ENCODE measurements at regions not wholly inside any gene's neighbourhood (a gene's known extent, or its start where the extent isn't known, plus 50 kb on each side); places are given as distances from the start of the nearest gene placed in this dataset.

- POLR2A ChIA-PET, result no interaction called here
- Mint-ChIP-seq H3K27me3 (no peaks in the 10 kb centered on the region), H3K27ac (no peak overlapping the region), H3K9me3 (no peaks in the 10 kb centered on the region), H3K4me1 (no peaks in the 10 kb centered on the region), H3K4me3 (no peak overlapping the region), H3K36me3 (ENCODE audit: low read depth) (no peaks in the 10 kb centered on the region)
- CTCF ChIA-PET, result interaction anchor here (0.7 kb wide), 2 partner anchors 16 to 118 kb away, joined by 3 to 4 read pairs; no protein-coding TSS in a partner anchor
- DNase-seq, result no peak
Measured at GRCh38 chr3:152703245-152703890, 131.6 kb upstream of the P2RY1 start.

GRCh38 chr3:152706991-152707713 lies 127.8 kb upstream of the P2RY1 start:
- ChIA-PET POLR2A (no interaction called here), CTCF (no interaction called here)
- Mint-ChIP-seq H3K27ac (no peak overlapping the region), H3K36me3 (ENCODE audit: low read depth) (no peaks in the 10 kb centered on the region), H3K4me1 (no peaks in the 10 kb centered on the region), H3K27me3 (no peaks in the 10 kb centered on the region), H3K4me3 (no peak overlapping the region), H3K9me3 (no peaks in the 10 kb centered on the region)
- no peak for DNase-seq

DNA sequence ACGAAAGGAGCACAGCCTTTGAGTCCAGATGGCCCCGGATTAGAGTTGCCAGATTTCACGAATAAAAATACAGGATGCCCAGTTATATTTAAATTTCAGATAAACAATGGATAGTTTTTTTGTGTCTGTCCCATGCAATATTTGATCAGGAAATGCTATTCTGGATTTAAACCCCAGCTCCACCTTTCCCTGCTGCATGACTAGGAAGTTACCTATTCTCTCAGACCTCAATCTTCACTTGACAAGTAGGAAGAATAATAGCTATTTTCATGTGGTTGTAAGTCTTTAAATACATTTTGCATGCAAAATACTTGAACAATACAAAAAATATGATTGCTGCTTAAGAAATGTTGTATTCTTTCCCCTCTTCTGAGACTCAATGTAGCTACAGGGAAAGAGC lies 125.3 kb upstream of the P2RY1 start:
- no peak overlapping the region for H3K4me3 Mint-ChIP-seq
- no peaks in the 10 kb centered on the region for H3K9me3 Mint-ChIP-seq
- CTCF ChIA-PET, result no interaction called here
- no peaks in the 10 kb centered on the region for H3K4me1 Mint-ChIP-seq
- H3K36me3 Mint-ChIP-seq (ENCODE audit: low read depth), result no peaks in the 10 kb centered on the region
- POLR2A ChIA-PET, result no interaction called here
- H3K27me3 Mint-ChIP-seq, result no peaks in the 10 kb centered on the region
- DNase-seq, result no peak
- H3K27ac Mint-ChIP-seq, result no peak overlapping the region

DNA sequence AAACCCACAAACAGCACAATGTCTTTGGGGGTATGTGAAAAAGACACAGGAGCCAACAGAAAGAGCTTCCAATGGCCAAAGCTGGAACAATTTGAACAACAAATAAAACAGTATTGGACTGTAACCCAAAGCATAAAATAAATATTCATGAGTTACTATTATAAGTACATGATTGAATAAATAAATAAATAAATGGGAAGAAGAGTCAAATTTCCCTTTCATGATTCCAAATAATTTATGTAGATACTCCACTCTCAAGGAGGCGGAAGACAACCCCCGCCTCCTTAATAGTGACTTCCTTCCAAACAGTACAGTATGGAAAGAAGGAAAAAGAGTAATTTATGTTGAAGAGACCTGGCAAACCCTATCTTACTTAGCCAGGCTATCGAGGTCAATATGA lies 124.4 kb upstream of the P2RY1 start:
- Mint-ChIP-seq H3K27me3 (no peaks in the 10 kb centered on the region), H3K36me3 (ENCODE audit: low read depth) (no peaks in the 10 kb centered on the region), H3K4me3 (no peak overlapping the region), H3K9me3 (no peaks in the 10 kb centered on the region), H3K27ac (no peak overlapping the region), H3K4me1 (no peaks in the 10 kb centered on the region)
- CTCF ChIA-PET, result no interaction called here
- DNase-seq, result no peak
- POLR2A ChIA-PET, result no interaction called here

- no peaks in the 10 kb centered on the region for H3K4me1 Mint-ChIP-seq
- H3K27me3 Mint-ChIP-seq, result no peaks in the 10 kb centered on the region
- H3K36me3 Mint-ChIP-seq (ENCODE audit: low read depth), result no peaks in the 10 kb centered on the region
- ChIA-PET CTCF (no interaction called here), POLR2A (no interaction called here)
- no peak overlapping the region for H3K27ac Mint-ChIP-seq
- DNase-seq, result no peak
- H3K4me3 Mint-ChIP-seq, result no peak overlapping the region
- no peaks in the 10 kb centered on the region for H3K9me3 Mint-ChIP-seq
Measured at GRCh38 chr3:152713989-152714388, 120.9 kb upstream of the P2RY1 start.

DNA sequence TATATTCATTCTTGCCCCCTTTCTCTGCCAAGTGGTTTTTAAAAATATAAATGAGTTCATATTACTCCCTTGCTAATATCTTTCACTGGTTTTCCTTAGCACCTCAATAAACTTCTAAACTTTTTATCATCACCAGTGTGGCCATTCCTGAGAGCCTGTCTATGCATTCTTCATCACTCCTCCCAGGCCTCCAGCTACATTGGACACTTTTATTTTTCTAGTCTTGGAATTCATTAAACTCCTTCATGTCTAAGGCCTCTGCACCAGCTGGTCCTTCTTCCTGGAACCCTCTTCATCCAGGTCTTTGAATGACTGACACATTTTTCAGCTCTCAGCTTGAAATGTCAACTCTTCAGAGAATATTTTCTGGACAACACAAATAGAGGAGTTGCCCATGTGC lies 120.4 kb upstream of the P2RY1 start:
- H3K4me3 Mint-ChIP-seq, result no peak overlapping the region
- no peak overlapping the region for H3K27ac Mint-ChIP-seq
- DNase-seq, result no peak
- POLR2A ChIA-PET, result no interaction called here
- no peaks in the 10 kb centered on the region for H3K36me3 Mint-ChIP-seq (ENCODE audit: low read depth)
- H3K9me3 Mint-ChIP-seq, result no peaks in the 10 kb centered on the region
- no peaks in the 10 kb centered on the region for H3K4me1 Mint-ChIP-seq
- H3K27me3 Mint-ChIP-seq, result no peaks in the 10 kb centered on the region
- CTCF ChIA-PET, result no interaction called here

- POLR2A ChIA-PET, result no interaction called here
- no peaks in the 10 kb centered on the region for H3K4me1 Mint-ChIP-seq
Measured at GRCh38 chr3:152717252-152717651, 117.7 kb upstream of the P2RY1 start.

GRCh38 chr3:152718810-152719209 lies 116.1 kb upstream of the P2RY1 start:
- no peak for DNase-seq
- Mint-ChIP-seq H3K4me1 (no peaks in the 10 kb centered on the region), H3K27ac (no peak overlapping the region), H3K27me3 (peaks cover 2% of the 10 kb centered on the region), H3K9me3 (no peaks in the 10 kb centered on the region), H3K36me3 (ENCODE audit: low read depth) (no peaks in the 10 kb centered on the region), H3K4me3 (no peak overlapping the region)
- ChIA-PET CTCF (interaction anchor here (0.6 kb wide), 1 partner anchor 16 kb away, joined by 3 read pairs; no protein-coding TSS in a partner anchor), POLR2A (no interaction called here)

More at GRCh38 chr3:152717252-152717651, 117.7 kb upstream of the P2RY1 start:
- DNase-seq, result no peak
- Mint-ChIP-seq H3K27ac (no peak overlapping the region), H3K9me3 (no peaks in the 10 kb centered on the region), H3K36me3 (ENCODE audit: low read depth) (no peaks in the 10 kb centered on the region), H3K27me3 (peaks cover 2% of the 10 kb centered on the region), H3K4me3 (no peak overlapping the region)
- CTCF ChIA-PET, result no interaction called here

DNA sequence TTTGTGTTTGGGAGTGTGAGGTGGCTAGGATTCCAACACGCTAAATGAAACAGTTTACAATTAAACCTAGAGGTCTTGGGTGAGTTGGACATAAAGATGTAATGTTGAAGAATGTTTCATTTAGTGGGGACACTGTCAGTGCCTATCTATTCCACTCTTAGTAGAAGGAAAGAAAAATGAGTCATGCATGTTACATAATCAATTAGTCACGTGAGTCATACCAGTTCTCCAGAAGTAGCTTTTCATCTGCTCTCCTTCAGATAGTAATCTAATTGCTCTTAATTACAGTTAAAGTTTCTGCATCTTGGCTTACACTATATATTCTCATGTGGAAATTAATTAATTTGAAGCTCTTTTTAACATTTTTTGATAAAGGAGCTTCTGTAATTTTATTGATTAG lies 115.7 kb upstream of the P2RY1 start:
- ChIA-PET POLR2A (no interaction called here), CTCF (interaction anchor here (0.6 kb wide), 1 partner anchor 16 kb away, joined by 3 read pairs; no protein-coding TSS in a partner anchor)
- H3K9me3 Mint-ChIP-seq, result no peaks in the 10 kb centered on the region

GRCh38 chr3:152720951-152721718 lies 113.8 kb upstream of the P2RY1 start:
- no peaks in the 10 kb centered on the region for H3K9me3 Mint-ChIP-seq
- H3K27me3 Mint-ChIP-seq, result peaks cover 3% of the 10 kb centered on the region
- H3K4me1 Mint-ChIP-seq, result no peaks in the 10 kb centered on the region
- ChIA-PET CTCF (no interaction called here), POLR2A (no interaction called here)
- no peak overlapping the region for H3K27ac Mint-ChIP-seq
- H3K4me3 Mint-ChIP-seq, result no peak overlapping the region
- no peak for DNase-seq
- no peaks in the 10 kb centered on the region for H3K36me3 Mint-ChIP-seq (ENCODE audit: low read depth)

More for the DNA sequence above, 115.7 kb upstream of the P2RY1 start:
- peaks cover 2% of the 10 kb centered on the region for H3K27me3 Mint-ChIP-seq
- H3K36me3 Mint-ChIP-seq (ENCODE audit: low read depth), result no peaks in the 10 kb centered on the region
- no peak overlapping the region for H3K27ac Mint-ChIP-seq
- H3K4me1 Mint-ChIP-seq, result no peaks in the 10 kb centered on the region
- H3K4me3 Mint-ChIP-seq, result no peak overlapping the region
- DNase-seq, result no peak

- CTCF ChIA-PET, result no interaction called here
- no peak for DNase-seq
- Mint-ChIP-seq H3K36me3 (ENCODE audit: low read depth) (no peaks in the 10 kb centered on the region), H3K4me1 (peaks cover 1% of the 10 kb centered on the region), H3K4me3 (no peak overlapping the region), H3K9me3 (no peaks in the 10 kb centered on the region), H3K27me3 (peaks cover 3% of the 10 kb centered on the region), H3K27ac (no peak overlapping the region)
- POLR2A ChIA-PET, result no interaction called here
Measured at GRCh38 chr3:152724270-152724669, 110.7 kb upstream of the P2RY1 start.

GRCh38 chr3:152728231-152728980 lies 106.5 kb upstream of the P2RY1 start:
- ChIA-PET CTCF (no interaction called here), POLR2A (no interaction called here)
- Mint-ChIP-seq H3K36me3 (ENCODE audit: low read depth) (no peaks in the 10 kb centered on the region), H3K4me1 (peaks cover 1% of the 10 kb centered on the region), H3K9me3 (no peaks in the 10 kb centered on the region), H3K4me3 (no peak overlapping the region), H3K27ac (no peak overlapping the region), H3K27me3 (peaks cover 1% of the 10 kb centered on the region)
- no peak for DNase-seq

DNA sequence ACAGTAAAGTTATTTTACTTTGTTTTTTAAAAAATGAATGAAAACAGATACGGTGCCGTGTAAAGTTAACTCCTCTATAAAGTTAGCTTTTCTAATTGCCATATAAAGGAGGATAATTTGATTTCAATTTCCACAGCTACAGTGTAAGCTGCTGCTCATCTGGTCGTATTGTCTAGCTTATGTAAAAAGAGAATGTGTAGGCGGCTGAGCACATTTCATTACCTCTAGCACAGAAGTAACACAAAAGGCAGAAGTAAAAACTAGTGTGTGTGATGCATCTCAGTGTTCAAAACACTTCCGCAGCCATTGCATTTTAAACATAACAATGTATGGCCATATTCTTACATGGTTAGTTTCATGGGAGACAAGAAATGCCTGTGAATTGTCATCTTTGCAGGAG lies 105.0 kb upstream of the P2RY1 start:
- no peak overlapping the region for H3K4me3 Mint-ChIP-seq
- ChIA-PET CTCF (no interaction called here), POLR2A (no interaction called here)
- no peak for DNase-seq
- no peaks in the 10 kb centered on the region for H3K36me3 Mint-ChIP-seq (ENCODE audit: low read depth)
- no peaks in the 10 kb centered on the region for H3K9me3 Mint-ChIP-seq
- peaks cover 1% of the 10 kb centered on the region for H3K4me1 Mint-ChIP-seq
- H3K27me3 Mint-ChIP-seq, result peaks cover 2% of the 10 kb centered on the region
- no peak overlapping the region for H3K27ac Mint-ChIP-seq

Measured in activated CD4-positive, alpha-beta T cell treated with anti-CD3 and anti-CD28 coated beads, Interleukin-2, amount 10 ng/mL, durations not matched to agents 7 days and 5 days (primary cell).